ENCODE measurements at regions not wholly inside any gene's neighbourhood (a gene's known extent, or its start where the extent isn't known, plus 50 kb on each side); places are given as distances from the start of the nearest gene placed in this dataset.

DNA sequence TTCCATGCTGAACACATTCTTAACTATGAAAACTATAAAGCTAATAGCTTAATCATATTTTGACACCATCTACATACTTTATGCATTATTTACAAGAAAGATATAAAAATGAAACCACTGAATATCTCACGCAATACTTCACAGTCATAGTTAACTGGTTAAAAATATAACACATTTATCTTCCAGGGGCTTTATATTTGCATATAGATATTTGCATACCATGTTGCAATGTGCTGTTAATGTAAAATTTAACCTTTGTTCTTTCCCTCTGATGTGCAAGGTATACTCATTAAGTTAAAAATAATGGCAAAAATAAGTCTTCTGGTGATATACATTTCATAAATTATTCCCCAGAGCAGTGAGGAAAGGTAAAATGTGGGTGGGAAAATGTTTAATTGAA, 76.9 kb upstream of the MGMT start:
- DNase-seq (ENCODE audit: insufficient read length, low spot score) (no peak), FAIRE-seq (no peak)
- TF ChIP-seq SPI1 (IDR thresholded peaks at IDR 0.05; ENCODE audit: low read depth, low read length) (no peak), PAX5 (IDR thresholded peaks at IDR 0.05; ENCODE audit: insufficient read depth, low read length, severe bottlenecking) (no peak), POLR2AphosphoS5 (IDR thresholded peaks at IDR 0.05; ENCODE audit: low read depth, low read length) (no peak), POLR2A (IDR thresholded peaks at IDR 0.05; ENCODE audit: low read depth, low read length) (no peak), POU2F2 (IDR thresholded peaks at IDR 0.05; ENCODE audit: low read depth, low read length) (no peak), TAF1 (IDR thresholded peaks at IDR 0.05; ENCODE audit: low read depth, low read length) (no peak)

DNA sequence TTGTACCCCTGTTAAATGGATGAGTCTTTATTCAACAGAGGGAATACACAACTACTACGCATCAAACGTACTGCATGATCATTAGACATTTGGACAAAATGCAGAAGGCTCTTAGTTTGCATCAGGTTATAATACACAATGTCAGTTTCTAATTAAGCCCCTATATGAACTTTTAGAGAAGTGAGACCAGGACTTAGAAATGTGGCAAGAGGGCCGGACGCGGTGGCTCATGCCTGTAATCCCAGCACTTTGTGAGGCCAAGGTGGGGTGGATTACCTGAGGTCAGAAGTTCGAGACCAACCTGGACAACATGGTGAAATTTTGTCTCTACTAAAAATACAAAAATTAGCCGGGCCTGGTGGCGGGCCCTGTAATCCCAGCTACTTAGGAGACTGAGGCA, 76.3 kb upstream of the MGMT start:
- no peak for TF ChIP-seq POLR2AphosphoS5 (IDR thresholded peaks at IDR 0.05; ENCODE audit: low read depth, low read length)
- TF ChIP-seq PAX5 (IDR thresholded peaks at IDR 0.05; ENCODE audit: insufficient read depth, low read length, severe bottlenecking): no peak
- TF ChIP-seq TAF1 (IDR thresholded peaks at IDR 0.05; ENCODE audit: low read depth, low read length): no peak
- TF ChIP-seq POU2F2 (IDR thresholded peaks at IDR 0.05; ENCODE audit: low read depth, low read length): no peak
- no peak for TF ChIP-seq SPI1 (IDR thresholded peaks at IDR 0.05; ENCODE audit: low read depth, low read length)
- no peak for TF ChIP-seq POLR2A (IDR thresholded peaks at IDR 0.05; ENCODE audit: low read depth, low read length)
- FAIRE-seq: no peak
- no peak for DNase-seq (ENCODE audit: insufficient read length, low spot score)

DNA sequence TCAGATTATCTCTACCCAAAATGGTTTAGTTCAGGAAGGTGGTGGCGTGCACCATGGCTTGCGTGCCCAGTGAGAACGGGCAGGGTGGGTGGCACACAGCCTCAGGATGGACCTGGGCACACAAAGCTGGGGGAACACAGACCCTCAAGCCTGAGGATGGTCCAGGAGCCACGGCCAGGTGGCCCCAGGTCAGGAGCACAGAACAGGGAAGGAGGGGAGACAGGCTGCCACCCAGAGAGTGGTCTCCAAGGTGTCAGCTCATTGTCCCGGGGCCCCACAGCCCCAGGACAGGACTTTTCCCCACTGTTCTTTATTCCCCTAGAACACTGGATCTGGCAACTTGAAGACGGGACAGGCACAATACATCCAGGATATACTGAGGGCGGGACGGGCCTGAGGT, 75.6 kb upstream of the MGMT start:
- no peak for DNase-seq (ENCODE audit: insufficient read length, low spot score)

DNA sequence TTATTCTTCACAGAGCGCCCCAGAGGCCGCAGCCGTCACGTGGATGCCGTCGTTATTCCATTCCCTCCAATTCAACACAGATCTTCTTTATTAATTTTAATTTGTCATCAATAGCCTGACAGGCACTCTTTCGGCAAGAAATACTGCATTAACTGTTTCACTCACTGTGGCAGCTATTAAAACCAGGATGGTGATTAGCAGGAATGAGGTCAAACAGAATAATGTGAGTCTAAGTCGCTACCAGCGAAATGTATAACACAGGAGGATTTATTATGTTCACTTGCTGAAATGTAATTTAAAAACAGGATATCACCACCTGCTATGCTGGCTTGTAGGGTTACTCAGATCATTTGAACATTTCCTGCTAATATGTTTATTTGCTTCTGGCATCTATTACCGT, 74.2 kb upstream of the MGMT start:
- DNase-seq (ENCODE audit: insufficient read length, low spot score) (no peak), FAIRE-seq (no peak)
- TF ChIP-seq PAX5 (IDR thresholded peaks at IDR 0.05; ENCODE audit: insufficient read depth, low read length, severe bottlenecking) (no peak), TAF1 (IDR thresholded peaks at IDR 0.05; ENCODE audit: low read depth, low read length) (no peak)

More for the DNA sequence above, 75.6 kb upstream of the MGMT start:
- no peak for TF ChIP-seq PAX5 (IDR thresholded peaks at IDR 0.05; ENCODE audit: insufficient read depth, low read length, severe bottlenecking)
- no peak for TF ChIP-seq POU2F2 (IDR thresholded peaks at IDR 0.05; ENCODE audit: low read depth, low read length)
- FAIRE-seq: no peak

DNA sequence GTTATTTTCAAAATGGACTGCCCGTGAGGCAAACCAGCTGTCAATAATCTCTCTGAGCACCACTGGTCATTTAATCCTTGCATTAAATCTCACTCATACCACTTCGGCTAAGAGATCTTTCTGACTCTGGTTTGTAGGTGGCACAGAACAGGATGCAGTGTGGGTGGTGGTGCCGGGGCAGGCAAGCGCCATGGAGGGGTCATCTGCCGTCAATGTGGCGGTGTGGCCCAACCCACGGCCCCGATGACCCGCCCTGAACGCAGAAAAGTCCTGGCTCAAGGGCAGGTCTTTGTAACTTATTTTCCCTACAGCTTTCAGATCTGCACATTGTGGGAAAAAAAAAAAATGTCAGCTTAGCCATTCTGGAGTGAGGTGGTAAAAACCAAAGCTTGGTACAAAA, 73.2 kb upstream of the MGMT start:
- FAIRE-seq (no peak), DNase-seq (ENCODE audit: insufficient read length, low spot score) (no peak)
- no peak for TF ChIP-seq POLR2AphosphoS5 (IDR thresholded peaks at IDR 0.05; ENCODE audit: low read depth, low read length)
- TF ChIP-seq PAX5 (IDR thresholded peaks at IDR 0.05; ENCODE audit: insufficient read depth, low read length, severe bottlenecking): no peak
- TF ChIP-seq TAF1 (IDR thresholded peaks at IDR 0.05; ENCODE audit: low read depth, low read length): no peak
- no peak for TF ChIP-seq POU2F2 (IDR thresholded peaks at IDR 0.05; ENCODE audit: low read depth, low read length)
- TF ChIP-seq POLR2A (IDR thresholded peaks at IDR 0.05; ENCODE audit: low read depth, low read length): no peak
- no peak for TF ChIP-seq SPI1 (IDR thresholded peaks at IDR 0.05; ENCODE audit: low read depth, low read length)

DNA sequence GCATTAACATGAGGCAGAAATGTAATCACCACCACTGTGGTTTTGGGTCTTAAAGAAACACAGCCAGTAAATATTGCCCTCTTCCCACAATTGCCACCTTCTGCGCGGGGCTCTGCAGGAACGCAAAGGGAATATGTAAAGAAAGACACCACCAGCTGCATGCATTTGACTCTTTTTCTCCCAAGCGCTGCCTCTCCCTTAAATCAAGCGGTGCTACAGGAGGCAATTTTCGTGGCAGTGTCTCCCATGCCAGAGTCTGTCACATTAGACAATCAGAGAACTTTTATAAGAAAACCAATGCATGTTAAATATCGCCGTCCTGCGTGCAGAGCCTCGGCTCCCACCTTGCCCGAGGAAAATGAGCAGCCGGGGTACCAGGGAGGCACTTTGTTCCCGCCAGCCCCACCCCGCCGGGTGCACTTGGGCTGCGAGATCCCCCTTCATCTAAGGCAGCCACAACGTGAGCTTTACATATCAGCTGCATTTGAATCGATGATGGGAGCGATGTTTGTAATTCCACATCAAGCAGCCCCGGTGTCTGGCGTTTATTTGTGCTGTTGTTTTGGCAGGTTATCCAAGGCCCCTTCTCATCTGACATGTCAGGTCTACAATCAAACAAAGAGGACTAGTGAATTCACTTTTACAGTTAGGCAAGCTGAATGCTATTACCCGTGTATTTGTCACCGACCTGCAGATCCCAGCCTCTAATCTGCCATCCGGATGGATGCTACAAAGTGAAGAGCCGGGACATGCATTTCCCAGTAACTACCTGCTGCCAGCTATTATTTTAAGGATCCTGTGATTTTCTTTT, 72.3 kb upstream of the MGMT start:
- TF ChIP-seq POLR2AphosphoS5 (IDR thresholded peaks at IDR 0.05; ENCODE audit: low read depth, low read length) (no peak), SPI1 (IDR thresholded peaks at IDR 0.05; ENCODE audit: low read depth, low read length) (no peak), POLR2A (IDR thresholded peaks at IDR 0.05; ENCODE audit: low read depth, low read length) (no peak), PAX5 (IDR thresholded peaks at IDR 0.05; ENCODE audit: insufficient read depth, low read length, severe bottlenecking) (no peak), POU2F2 (IDR thresholded peaks at IDR 0.05; ENCODE audit: low read depth, low read length) (no peak), TAF1 (IDR thresholded peaks at IDR 0.05; ENCODE audit: low read depth, low read length) (no peak)
- DNase-seq (ENCODE audit: insufficient read length, low spot score) (no peak), FAIRE-seq (no peak)

DNA sequence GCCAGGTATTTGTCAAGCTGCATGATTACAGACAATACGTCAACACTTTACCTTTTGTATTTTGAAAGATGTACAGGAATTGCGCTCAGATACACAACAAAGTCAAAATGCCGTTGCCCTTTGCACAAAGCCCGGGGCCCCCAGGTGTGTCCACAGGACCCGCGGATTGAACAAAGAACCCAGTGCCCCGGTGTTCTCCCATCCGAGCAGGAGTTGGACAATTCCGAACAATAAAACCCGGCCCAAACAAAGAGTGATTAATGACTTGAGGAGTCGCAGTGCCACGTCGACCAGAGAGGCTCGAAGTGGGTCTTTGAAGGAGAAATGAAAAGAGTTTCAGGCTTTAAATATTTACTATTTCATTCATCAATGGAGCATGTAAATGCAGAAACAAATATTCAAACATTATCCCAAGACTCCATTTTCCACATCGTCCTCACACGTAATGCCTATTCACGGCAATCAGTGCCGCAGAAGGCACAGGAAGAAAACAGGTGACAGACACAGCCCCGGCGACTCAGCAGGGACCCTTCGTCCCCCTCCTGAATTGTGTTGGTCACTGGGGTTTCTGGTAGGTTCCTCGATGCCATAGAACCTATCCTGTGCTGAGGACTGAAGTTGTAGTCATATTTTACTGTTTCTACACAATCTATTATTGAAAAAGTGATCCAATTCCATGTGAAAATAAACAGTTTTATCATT, 70.9 kb upstream of the MGMT start:
- DNase-seq (ENCODE audit: insufficient read length, low spot score) (no peak), FAIRE-seq (no peak)
- TF ChIP-seq PAX5 (IDR thresholded peaks at IDR 0.05; ENCODE audit: insufficient read depth, low read length, severe bottlenecking) (no peak), POU2F2 (IDR thresholded peaks at IDR 0.05; ENCODE audit: low read depth, low read length) (no peak), POLR2AphosphoS5 (IDR thresholded peaks at IDR 0.05; ENCODE audit: low read depth, low read length) (no peak), TAF1 (IDR thresholded peaks at IDR 0.05; ENCODE audit: low read depth, low read length) (no peak), SPI1 (IDR thresholded peaks at IDR 0.05; ENCODE audit: low read depth, low read length) (no peak), POLR2A (IDR thresholded peaks at IDR 0.05; ENCODE audit: low read depth, low read length) (no peak)

DNA sequence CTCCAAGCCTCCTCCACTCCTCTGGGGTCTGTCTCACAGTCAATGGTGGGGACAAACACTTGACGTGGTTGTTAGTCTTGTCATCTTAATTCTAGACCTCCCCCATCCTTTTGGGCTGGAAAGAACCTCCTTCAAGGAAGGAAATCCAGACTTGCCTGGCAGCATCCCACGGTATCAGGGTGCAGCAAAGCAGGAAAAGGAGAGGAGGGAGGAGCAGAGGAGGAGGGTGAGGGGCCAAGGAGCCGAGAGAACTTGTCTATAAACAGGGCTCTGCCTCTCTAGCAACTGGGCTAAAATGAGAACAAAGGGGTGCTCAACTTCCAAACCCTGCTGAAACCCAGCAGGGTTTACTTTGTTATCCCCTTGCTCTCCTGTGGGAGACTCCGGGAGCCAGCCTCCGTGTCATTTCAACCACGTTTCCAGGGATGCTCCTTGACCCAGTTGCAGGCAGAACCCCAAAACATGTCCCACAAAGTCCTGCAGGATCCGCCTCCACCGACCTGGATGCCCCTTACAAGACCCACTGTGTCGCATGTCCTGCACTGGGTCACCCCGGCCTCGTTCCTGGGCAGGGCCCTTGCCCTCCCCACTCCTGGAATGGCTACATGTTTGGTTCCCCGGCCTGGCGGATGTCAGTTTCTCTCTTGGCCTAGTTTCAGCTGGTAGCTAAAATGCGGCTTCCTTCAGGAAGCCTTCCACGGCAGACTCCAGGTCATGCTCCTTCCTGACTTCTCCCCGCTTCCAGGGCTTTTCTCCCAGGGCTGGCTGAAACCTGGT, 69.7 kb upstream of the MGMT start:
- DNase-seq (ENCODE audit: insufficient read length, low spot score) (no peak), FAIRE-seq (no peak)
- no peak for TF ChIP-seq PAX5 (IDR thresholded peaks at IDR 0.05; ENCODE audit: insufficient read depth, low read length, severe bottlenecking)
- no peak for TF ChIP-seq TAF1 (IDR thresholded peaks at IDR 0.05; ENCODE audit: low read depth, low read length)
- no peak for TF ChIP-seq POU2F2 (IDR thresholded peaks at IDR 0.05; ENCODE audit: low read depth, low read length)
- no peak for TF ChIP-seq POLR2A (IDR thresholded peaks at IDR 0.05; ENCODE audit: low read depth, low read length)
- no peak for TF ChIP-seq POLR2AphosphoS5 (IDR thresholded peaks at IDR 0.05; ENCODE audit: low read depth, low read length)
- TF ChIP-seq SPI1 (IDR thresholded peaks at IDR 0.05; ENCODE audit: low read depth, low read length): no peak

DNA sequence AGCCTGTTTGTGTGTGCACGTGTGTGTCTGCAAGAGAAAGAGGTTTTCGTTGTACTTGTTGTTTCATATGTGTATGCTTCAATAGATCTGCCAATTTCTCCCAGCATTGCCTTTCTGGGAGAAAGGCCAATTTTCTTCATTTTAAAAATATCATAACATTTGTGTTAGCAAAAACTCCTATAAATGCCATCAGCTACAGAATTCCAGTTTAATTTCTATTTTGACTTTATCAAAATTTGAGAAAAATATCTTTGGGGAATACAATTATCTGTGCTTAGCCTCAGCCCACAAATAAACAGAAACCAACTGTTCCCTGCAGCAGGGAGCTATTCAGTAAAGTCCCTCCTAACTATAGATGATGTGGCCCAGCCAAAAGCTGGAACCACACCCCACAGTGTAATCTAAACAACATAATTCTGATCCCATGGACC, 68.3 kb upstream of the MGMT start:
- TF ChIP-seq PAX5 (IDR thresholded peaks at IDR 0.05; ENCODE audit: insufficient read depth, low read length, severe bottlenecking) (no peak), POU2F2 (IDR thresholded peaks at IDR 0.05; ENCODE audit: low read depth, low read length) (no peak), POLR2A (IDR thresholded peaks at IDR 0.05; ENCODE audit: low read depth, low read length) (no peak), SPI1 (IDR thresholded peaks at IDR 0.05; ENCODE audit: low read depth, low read length) (no peak), POLR2AphosphoS5 (IDR thresholded peaks at IDR 0.05; ENCODE audit: low read depth, low read length) (no peak)
- DNase-seq (ENCODE audit: insufficient read length, low spot score): no peak
- FAIRE-seq: no peak

Measured in GM12891 (cell line).